Ishikawa (cell line): ENCODE measurements at regions not wholly inside any gene's neighbourhood (a gene's known extent, or its start where the extent isn't known, plus 50 kb on each side); places are given as distances from the start of the nearest gene placed in this dataset.

Experiments
- CEBPB ChIP-seq: IDR thresholded peaks from 2 replicates; pipeline ENCODE4 v1.6.1; 2012
- CREB1 ChIP-seq: IDR thresholded peaks from 2 replicates; pipeline ENCODE4 v1.6.1; 2012; ENCODE audit warnings: low read depth
- EGR1 ChIP-seq: IDR thresholded peaks from 2 replicates; pipeline ENCODE4 v1.6.1; 2012
- EP300 ChIP-seq: IDR thresholded peaks from 2 replicates; pipeline ENCODE4 v1.6.1; 2012; ENCODE audit warnings: borderline replicate concordance
- FOXM1 ChIP-seq: IDR thresholded peaks from 2 replicates; pipeline ENCODE4 v1.6.1; 2012; ENCODE audit warnings: low read depth, borderline replicate concordance
- NFIC ChIP-seq: IDR thresholded peaks from 2 replicates; pipeline ENCODE4 v1.6.1; 2012
- RAD21 ChIP-seq: IDR thresholded peaks from 2 replicates; pipeline ENCODE4 v1.6.1; 2012; ENCODE audit warnings: low read depth
- TAF1 ChIP-seq: IDR thresholded peaks from 2 replicates; pipeline ENCODE4 v1.6.1; 2012; ENCODE audit warnings: low read depth, mild to moderate bottlenecking
- TCF12 ChIP-seq: IDR thresholded peaks from 2 replicates; pipeline ENCODE4 v1.6.1; 2012; ENCODE audit warnings: low read depth
- TEAD4 ChIP-seq: IDR thresholded peaks from 2 replicates; pipeline ENCODE4 v1.6.1; 2012
- YY1 ChIP-seq: IDR thresholded peaks from 2 replicates; pipeline ENCODE4 v1.6.1; 2012; ENCODE audit warnings: low read depth
- ZBTB7A ChIP-seq: IDR thresholded peaks from 2 replicates; pipeline ENCODE4 v1.6.1; 2012; ENCODE audit warnings: low read depth
- TF ChIP-seq, protein P1 (sequence below): IDR thresholded peaks from 2 replicates; pipeline ENCODE4 v1.6.1; 2012
- TF ChIP-seq, protein P2 (sequence below): IDR thresholded peaks from 2 replicates; pipeline ENCODE4 v1.6.1; 2012
- TF ChIP-seq, protein P3 (sequence below): IDR thresholded peaks from 2 replicates; pipeline ENCODE4 v1.6.1; 2012; ENCODE audit warnings: low read depth, mild to moderate bottlenecking

DNA sequence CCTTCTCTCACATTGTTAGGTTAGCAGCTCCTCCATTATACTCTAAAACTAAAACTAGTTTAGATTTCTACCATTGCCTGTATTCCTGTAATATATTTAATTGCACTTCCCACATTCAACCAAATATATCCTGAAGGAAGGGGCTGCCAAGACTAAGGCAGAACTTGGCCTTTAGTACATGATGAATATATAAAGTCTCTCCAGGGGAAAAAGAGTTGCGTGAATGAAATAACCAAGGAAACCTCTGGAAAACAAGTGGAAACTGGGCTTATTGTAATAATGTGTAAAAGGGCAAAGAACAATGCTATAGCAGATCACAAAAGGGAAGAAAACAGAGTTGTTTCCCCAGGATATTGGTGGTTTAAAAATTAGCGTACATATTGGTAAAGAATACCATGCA lies 1012.5 kb upstream of the PRMT6 start:
- TF ChIP-seq YY1 (no peak), TAF1 (no peak), RAD21 (no peak), NFIC (no peak), FOXM1 (no peak), CREB1 (no peak)

DNA sequence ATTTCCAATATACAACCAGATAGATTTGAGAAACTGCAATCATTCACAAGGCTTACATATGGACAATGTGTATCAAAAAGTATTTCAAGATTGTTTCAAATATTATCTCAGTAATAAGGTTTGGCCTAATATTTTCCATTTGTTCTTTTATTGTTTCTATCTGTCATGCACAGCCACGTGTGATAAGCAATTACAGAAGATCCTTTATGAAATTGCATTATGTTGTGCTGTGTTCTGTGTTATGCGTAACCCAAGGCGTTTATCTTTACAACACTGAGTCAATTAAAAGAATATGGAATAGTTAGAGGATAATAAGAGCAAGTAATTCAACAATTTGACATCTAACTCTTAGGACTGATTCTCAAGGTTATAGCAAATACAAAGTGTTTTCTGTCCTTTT lies 1009.3 kb upstream of the PRMT6 start:
- TF ChIP-seq CREB1 (no peak), CEBPB (no peak), EGR1 (no peak), YY1 (no peak), TCF12 (no peak), NFIC (no peak), TEAD4 (no peak), FOXM1 (no peak), TAF1 (no peak), RAD21 (no peak)
- TF ChIP-seq, protein P1, sequence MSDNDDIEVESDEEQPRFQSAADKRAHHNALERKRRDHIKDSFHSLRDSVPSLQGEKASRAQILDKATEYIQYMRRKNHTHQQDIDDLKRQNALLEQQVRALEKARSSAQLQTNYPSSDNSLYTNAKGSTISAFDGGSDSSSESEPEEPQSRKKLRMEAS, result no peak
- TF ChIP-seq, protein P2, sequence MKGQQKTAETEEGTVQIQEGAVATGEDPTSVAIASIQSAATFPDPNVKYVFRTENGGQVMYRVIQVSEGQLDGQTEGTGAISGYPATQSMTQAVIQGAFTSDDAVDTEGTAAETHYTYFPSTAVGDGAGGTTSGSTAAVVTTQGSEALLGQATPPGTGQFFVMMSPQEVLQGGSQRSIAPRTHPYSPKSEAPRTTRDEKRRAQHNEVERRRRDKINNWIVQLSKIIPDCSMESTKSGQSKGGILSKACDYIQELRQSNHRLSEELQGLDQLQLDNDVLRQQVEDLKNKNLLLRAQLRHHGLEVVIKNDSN, result no peak

DNA sequence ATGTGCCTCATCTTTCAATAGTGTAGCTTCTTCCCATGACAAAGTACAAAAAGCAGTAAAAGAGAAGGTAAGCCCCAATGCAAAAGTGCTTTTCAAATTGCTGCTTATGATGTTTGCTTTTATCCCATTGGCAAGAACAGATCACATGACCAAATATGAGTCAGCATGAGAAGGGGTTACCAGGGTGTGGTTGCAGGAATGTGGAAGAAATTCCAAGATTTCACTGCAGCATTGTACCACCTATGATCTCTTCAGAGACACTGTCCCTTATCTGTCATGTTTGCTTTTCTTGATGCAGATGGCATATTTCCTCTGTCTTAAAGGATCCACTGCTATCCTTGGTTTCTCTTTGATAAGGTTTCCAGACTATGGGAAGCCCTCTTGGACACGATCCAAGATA lies 1006.9 kb upstream of the PRMT6 start:
- no peak for TF ChIP-seq TCF12
- no peak for TF ChIP-seq ZBTB7A
- TF ChIP-seq FOXM1, result no peak
- no peak for TF ChIP-seq CEBPB
- peak; percentile 58; the same call in 1 of the 2 replicates for TF ChIP-seq TEAD4
- TF ChIP-seq, protein P3, sequence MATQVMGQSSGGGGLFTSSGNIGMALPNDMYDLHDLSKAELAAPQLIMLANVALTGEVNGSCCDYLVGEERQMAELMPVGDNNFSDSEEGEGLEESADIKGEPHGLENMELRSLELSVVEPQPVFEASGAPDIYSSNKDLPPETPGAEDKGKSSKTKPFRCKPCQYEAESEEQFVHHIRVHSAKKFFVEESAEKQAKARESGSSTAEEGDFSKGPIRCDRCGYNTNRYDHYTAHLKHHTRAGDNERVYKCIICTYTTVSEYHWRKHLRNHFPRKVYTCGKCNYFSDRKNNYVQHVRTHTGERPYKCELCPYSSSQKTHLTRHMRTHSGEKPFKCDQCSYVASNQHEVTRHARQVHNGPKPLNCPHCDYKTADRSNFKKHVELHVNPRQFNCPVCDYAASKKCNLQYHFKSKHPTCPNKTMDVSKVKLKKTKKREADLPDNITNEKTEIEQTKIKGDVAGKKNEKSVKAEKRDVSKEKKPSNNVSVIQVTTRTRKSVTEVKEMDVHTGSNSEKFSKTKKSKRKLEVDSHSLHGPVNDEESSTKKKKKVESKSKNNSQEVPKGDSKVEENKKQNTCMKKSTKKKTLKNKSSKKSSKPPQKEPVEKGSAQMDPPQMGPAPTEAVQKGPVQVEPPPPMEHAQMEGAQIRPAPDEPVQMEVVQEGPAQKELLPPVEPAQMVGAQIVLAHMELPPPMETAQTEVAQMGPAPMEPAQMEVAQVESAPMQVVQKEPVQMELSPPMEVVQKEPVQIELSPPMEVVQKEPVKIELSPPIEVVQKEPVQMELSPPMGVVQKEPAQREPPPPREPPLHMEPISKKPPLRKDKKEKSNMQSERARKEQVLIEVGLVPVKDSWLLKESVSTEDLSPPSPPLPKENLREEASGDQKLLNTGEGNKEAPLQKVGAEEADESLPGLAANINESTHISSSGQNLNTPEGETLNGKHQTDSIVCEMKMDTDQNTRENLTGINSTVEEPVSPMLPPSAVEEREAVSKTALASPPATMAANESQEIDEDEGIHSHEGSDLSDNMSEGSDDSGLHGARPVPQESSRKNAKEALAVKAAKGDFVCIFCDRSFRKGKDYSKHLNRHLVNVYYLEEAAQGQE, result no peak
- TF ChIP-seq RAD21, result no peak
- TF ChIP-seq, protein P2, result peak; percentile 63; the same call in 1 of the 2 replicates
- TF ChIP-seq NFIC, result no peak
- TF ChIP-seq TAF1, result no peak
- TF ChIP-seq YY1, result no peak

DNA sequence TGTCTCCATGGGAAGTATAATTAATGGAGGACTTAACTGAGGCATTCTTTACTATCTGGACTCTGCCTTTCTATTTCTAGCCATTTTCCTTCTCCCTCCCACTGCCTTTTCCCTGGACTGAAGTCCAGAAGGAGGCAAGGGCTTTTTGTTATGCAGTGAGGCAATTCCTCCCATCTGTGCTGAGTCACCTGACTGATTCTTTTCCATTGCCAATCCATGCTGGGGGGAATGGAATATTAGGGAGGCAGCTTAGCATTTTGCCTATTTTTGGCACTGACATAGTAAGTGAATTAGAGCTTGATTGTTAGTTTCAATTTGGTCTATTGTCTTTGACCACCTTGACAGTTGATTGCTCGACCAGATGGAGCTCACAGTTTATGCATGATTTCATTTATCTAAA lies 1000.6 kb upstream of the PRMT6 start:
- TF ChIP-seq TCF12 (peak; percentile 54), NFIC (peak; percentile 50), CREB1 (no peak), EP300 (peak; percentile 71; the same call in 1 of the 2 replicates), FOXM1 (0 out of 2 replicates have a peak, but pooled peaks have one; percentile 23), ZBTB7A (no peak), TEAD4 (peak; percentile 26; the same call in 1 of the 2 replicates)
- TF ChIP-seq, protein P2, result 0 out of 2 replicates have a peak, but pooled peaks have one; percentile 29
- TF ChIP-seq, protein P1, result no peak
- TF ChIP-seq, protein P3, result no peak

DNA sequence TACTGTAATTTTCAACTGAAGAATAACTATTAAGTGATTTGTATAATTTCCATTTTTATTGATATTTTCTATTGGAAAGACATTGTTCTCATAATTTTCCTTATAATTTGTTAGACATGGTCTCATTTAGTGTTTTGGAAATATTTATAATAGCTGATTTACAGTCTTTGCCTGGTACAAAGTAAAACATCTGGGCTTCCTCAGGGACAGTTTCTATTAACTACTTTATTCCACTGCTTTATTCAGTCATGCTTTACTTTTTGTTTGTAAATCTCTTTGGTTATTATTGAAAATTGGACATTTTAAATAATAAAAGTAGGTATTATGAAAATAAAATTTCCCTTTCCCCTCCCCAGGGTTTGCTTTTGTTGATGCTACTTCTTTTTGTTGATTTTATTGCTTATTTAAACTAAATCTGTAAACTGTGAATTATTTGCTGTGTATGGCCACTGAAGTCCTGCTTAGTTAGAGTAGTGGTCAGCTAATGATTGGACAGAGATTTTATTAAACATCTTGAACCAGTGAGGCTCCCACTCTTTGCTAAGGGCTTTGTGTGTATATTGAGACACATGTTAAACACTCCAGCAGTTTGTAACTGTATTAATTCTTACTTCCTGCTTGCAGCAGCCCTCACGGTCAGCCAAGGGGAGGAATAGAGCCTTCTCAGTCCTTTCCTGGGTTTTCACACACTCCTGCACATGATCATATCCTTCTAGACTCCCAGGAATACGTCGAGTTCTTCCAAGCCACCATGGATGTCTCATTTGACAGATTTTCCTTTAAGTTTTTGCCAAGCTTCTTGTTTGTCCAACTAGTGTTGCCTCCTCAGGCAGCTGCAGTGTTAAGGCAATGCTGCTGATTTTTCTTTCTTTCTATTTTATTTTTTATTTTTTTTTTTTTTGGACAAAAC lies 994.6 kb upstream of the PRMT6 start:
- TF ChIP-seq YY1 (no peak), EP300 (no peak), TCF12 (no peak), FOXM1 (no peak), RAD21 (no peak), CREB1 (no peak), CEBPB (no peak), TAF1 (no peak)
- TF ChIP-seq, protein P2, result no peak
- TF ChIP-seq, protein P1, result no peak
- TF ChIP-seq, protein P3, result no peak
